HG03095 (cell line): ENCODE measurements at regions not wholly inside any gene's neighbourhood (a gene's known extent, or its start where the extent isn't known, plus 50 kb on each side); places are given as distances from the start of the nearest gene placed in this dataset.
"Not testable (repeated sequence)": the region's sequence is repeated elsewhere in the genome, so short reads cannot be mapped to it uniquely, and the experiment has no call there.

Experiments
- ATAC-seq: cut with Tn5 transposase; IDR thresholded peaks from one replicate; pipeline ENCODE4 v1.9.1; 2021; ENCODE audit warnings: moderate library complexity; ENCODE audit not compliant: unreplicated experiment

DNA sequence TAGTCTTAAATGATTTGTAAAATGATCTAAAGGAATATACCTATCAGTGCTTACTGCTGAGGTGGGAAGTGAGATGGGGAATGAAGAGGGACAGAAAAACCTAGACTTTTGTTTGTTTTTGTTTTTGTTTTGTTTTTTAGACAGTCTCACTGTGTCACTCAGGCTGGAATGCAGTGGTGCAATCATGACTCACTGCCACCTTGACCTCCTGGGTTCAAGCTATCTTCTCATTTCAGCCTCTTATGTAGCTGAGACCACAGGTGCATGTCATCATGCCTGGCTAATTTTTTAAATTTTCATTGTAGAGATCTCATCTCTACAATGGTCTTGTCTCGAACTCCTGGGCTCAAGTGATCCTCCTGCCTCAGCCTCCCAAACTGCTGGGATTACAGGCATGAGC is 116.4 kb upstream of the SEM1 start:
- ATAC-seq = no peak

DNA sequence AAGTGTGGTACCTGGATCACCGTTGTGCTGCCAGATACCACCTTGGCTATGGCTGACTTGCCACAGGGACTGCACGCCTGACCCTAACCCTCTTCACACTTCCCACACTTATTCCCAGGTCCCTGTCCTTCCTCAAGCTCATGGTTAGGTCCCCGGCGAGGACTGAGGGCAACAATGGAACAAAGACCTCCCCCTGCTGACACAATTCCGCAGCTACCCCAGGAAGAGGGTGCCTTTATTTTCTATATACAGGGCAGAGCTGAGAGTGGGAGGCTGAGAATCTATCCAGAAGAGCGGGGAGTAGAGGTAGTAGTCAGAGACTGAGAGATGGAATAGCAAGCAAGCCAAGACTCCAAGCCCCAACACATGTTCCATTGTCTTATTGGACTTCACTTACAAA is 118.1 kb upstream of the SEM1 start:
- no peak for ATAC-seq

DNA sequence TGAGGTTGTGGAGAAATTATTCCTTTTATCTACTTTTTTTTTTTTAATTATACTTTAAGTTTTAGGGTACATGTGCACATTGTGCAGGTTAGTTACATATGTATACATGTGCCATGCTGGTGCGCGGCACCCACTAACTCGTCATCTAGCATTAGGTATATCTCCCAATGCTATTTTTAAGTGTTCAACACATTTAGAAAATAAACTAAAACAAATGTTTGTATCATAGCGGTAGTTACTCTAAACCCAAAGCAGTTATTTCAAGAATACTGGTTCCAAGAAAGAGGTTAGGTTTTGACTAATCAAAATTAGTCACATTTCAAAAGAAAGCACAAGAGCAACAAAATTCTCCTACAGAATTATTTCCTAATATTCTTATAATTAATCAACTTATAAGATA is 119.5 kb upstream of the SEM1 start:
- ATAC-seq = not testable (repeated sequence)

DNA sequence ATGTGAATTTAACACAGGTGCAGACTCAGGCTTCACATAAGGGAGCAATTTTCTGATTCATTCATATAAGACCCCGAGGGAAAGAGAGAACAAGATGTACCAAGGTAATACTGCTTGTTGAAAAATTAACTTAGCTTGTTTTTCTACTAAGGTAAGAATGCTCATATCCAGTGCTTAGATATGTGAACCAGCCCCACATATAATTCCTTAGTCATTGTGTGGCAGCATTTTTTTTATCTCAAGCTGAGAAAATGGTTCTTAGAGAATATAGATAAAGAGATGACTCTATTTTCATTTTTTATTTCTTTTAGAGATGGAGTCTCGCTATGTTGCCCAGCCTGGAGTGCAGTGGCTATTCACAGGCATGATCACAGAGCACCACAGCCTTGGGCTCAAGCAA is 121.8 kb upstream of the SEM1 start:
- no peak for ATAC-seq

DNA sequence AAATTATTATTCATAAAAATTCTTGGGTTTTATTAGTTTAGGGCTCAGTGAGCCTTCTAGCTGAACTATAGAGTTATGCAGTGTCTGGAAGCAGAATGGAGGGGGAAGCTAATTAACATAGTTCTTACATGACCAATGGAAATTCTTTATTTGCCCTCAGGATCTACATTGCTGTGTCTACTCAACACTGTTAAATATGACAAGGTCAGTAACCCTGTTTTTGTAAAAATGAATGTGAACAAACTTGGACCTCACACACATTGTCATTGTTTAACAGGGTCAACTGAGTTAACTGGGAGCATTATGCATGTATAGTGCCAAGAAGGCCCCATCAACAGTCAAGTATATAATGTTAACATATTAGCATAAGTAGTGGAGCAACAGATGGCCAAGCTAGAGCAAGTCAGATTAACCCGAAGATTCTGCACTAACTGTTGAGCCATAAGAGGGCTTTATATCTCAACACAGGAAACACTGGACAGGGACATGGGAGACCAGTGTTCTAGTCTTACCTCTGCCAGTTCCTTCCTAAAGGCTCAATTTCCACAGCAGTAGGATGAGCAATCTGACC is 122.5 kb upstream of the SEM1 start:
- ATAC-seq = no peak

DNA sequence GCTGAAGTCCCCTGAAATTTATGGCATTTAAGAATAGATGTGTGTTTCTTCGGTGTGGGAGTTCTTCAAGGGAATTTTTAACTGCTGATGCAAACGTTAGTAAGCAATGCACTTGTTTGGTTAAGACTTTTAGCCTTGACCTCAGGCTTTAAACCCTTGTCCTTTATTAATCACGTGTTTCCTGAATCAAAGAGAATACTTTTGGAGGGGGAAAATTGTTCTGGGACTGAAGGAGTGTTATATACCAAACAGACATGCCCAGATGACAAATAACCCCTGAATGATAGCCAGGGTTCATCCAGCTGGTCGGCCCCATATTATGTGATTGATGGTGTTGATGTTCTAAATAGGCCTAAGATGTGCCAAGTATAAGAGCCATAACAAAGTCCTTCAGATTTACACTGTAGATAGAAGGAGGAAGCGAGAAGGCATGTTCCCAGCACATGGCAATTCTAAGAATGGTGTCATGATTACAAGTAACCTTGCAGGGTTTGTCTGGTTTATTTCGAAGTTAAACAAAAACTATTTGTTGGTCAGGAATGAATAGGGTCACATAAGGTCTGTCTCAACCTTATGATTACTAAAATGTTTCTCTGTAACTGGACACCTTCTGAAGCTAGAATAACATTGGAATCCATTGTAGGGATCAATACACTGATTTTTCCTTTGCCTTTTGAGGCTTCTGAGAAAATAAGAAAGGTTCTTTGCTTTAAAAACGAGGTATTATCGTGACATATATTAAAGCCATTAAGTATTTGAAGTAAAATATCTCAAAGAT is 124.2 kb upstream of the SEM1 start:
- no peak for ATAC-seq

DNA sequence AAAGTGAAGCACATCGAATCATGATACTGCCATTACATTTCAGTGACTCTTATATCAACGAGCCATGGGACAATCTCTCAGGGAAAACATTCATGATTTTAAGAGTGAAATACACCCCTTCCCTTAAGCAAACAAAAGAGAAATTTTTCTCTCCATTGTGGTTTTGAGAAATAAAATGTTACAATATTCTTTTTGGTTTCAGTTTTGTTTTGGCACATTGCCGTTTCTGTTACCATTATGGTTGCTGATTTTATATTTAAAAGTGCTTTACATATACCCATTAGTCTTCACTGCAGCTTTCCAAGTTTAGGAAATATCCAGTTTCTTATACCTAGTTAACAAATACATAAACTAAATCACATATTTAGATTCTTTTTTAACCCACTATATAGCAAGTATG is 126.8 kb upstream of the SEM1 start:
- ATAC-seq = no peak

DNA sequence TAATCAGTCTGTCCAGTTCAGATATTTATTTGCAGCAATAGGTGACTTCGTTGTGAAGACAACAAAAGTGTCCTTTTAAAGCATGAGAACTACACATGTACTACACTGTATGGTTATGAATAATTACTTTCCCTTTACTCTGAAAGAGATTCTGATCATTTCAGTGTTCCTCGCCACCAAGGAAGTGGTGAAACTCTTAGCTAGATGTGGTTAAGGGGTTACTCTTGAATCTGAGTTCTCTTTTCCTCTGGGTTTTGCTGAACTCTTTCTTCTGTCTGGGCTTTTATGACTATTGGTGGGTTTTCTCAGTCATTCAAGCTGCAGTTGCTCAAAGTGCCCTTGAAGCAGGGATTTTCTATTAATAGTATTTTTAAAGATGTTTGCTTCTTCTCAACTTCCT is 127.9 kb upstream of the SEM1 start:
- peak; percentile 99 for ATAC-seq

DNA sequence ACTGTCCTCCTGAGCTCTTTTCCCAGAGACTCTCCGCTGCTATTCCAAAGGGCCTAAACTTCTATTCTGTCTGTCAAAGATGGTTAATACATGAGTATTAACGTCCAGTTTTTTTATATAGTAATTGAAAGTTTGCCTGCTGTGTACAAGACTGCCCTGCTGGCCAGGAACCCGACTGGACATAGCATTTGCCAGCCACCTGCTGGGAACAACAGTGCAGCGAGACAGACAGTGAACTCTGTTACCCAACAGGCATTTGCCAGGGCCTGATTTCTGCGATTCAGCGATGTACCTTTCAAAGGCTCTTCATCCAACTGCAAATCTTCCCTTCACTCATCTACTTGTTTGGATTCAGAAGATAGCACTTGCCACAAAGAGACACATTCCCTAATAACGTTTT is 128.8 kb upstream of the SEM1 start:
- ATAC-seq = no peak

DNA sequence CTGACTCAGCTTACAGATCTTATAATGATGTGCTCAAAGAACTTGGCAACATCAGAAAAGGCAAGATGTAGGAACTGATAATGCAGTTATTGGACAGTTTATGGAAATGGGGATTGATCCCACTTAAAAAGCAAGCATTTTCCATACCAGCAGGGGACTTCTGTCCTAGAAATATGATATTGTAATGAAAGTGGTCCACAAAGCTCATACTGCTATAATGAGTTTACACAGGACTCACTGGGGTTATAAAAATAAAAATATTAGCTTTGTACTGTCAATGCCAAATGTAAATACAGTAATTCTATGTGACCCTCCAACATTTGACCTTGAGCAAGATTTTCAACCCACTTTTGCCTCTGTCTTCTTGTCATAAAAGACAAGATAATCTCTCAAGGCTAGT is 145.5 kb upstream of the SEM1 start:
- no peak for ATAC-seq

DNA sequence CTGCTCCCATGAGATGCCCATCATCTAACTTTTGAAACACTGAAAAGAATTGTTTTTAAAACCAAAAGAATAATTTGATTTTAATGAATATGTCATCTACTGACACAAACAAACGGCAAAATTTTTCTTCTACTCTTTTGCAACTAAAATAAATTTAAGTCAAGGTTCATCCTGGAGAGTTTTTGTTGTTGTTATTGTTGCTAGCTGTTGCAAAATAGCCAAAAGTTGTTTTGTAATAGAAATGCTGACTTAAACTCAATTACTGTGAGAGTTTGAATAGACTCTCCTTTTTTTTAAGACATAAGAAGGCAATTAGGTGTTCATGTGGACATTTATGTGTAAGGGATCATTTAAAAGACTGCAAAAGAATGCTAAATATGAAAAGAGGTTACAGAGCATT is 146.0 kb upstream of the SEM1 start:
- ATAC-seq = no peak

DNA sequence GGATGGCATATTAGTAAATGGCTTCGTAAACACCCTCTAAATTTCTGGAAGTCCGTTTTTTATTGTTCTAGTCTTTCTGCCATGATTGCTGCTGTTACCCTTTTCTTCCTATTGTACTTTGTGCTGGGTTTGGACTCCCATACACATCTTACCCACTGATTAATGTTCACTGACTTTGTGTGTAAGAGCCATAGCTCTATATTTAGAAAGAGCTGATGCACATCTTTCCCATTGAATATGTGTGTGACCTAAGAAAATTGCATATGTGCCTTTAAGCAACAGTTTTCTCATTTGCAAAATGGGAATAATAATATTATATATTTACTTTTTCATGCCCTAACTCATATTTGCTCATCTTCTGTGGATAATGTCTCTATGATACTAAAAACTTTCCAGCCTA is 135.8 kb upstream of the DLX6 start:
- no peak for ATAC-seq

DNA sequence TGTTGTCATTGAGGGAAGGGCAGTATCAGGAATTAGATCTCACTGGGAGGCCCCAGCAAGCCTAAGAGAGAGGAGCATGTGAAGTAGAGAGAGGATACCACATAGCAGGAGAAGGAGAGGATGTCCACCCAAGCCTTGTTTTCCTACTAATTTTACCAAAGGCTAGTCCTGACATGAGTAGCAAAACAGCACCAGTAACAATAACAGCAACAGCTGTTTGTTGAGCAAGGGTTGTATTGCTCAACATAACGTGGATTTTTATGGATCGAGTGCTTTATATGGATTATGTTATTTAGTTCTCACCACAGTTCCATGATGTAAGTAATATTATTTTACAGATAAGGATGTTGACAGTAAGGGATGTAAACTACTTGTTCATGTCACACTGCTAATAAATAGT is 135.2 kb upstream of the DLX6 start:
- ATAC-seq = no peak

DNA sequence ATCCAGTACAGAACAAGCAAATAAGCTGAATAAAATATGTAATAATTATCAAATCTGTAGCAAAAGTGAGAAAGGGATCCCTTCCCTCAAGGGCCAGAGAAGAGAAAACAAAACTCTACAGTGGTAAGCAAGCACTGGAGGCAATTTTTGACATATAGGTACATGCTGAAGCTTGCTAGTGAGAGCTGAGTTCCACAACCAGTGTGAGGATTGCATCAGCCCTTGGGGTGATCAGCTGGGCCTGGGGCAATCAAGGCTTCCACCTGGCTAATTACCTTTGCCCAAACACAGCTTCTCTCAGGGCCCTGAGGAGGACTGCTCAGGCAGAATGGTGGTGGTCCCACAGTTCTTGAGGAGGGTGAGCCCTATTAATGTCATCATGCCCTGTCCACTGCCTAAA is 134.4 kb upstream of the DLX6 start:
- no peak for ATAC-seq

DNA sequence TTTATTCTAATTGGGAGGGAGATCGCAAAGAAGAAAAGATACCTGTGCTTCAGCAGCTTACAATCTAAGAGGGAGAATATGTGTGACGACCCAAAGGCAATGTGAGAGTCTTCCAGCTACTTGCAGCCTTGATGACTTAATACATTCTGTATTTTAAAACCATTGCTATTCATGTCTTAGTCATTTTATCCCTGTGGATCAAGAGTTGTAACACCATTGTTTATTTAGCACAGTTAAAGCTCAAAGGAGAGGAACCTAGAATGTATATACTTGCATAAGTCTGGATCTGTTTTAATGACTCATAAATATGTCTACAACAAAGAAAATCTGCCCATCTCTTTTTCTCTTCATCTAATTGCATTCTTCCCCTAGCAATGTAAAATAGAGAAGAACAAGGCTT is 117.9 kb upstream of the DLX6 start:
- ATAC-seq = no peak

DNA sequence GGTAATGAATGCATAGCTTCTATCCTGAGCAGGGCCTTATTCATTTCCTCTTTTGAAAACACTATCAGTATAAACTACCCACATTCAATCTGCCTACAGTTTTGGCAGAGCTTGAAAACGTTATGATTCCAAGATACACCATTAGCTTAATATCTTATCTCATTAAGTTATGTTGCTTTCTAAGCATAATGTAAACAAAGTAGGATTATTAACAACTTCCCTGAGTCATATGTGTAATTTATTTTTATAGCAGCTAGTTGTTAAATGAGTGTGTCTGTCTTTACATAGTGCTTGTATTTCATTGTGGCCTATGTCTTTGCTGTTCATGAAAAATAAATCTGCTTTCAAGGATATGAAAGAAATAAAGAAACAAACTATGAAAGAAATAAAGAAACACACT is 106.2 kb upstream of the DLX6 start:
- no peak for ATAC-seq

DNA sequence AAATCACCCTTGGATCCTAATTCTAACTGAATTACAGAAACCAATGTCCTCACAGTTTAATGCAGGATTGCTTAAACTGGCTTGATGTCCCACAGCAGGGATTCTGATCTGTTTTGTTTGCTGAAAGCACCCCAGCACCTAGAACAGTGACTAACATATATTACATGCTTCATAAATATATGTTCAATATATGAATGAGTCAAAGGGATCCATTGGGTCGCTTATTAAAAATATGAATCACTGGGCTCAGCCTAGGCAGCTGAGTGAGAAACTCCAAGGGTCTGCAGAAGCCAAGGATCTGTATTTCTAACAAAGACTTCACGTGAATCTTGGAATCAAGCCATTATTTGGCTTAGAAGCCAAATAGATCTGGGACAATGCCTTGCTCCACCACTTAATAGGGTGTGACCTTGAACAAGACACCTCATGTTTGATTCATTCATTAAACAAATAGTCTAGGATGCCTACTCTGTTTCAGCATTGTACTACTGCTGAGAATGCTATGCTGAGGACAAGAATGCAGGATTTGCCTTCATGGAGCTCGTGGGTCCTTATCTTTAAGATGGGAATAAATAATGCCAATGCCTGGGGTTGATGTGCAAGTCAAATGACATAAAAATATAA is 103.4 kb upstream of the DLX6 start:
- ATAC-seq = no peak

DNA sequence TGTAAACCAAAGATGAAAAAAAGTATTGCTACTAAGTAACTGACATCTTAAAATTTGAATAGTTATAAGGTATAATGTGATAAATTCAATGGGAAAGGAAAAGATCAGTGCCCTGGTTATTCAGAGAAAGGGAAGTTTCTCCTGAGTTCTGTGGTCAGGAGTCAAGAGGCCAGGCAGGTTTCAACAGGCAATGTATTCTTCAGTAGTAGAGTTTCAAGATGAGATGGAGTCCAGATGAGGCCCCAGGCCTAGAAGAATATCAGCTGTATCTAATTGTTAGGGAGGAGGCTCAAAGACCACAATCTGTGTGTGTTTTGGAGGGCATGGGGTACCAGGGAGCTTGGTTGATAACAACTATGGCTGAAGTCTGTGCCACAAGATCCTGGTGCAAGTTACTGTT is 101.4 kb upstream of the DLX6 start:
- ATAC-seq = no peak

DNA sequence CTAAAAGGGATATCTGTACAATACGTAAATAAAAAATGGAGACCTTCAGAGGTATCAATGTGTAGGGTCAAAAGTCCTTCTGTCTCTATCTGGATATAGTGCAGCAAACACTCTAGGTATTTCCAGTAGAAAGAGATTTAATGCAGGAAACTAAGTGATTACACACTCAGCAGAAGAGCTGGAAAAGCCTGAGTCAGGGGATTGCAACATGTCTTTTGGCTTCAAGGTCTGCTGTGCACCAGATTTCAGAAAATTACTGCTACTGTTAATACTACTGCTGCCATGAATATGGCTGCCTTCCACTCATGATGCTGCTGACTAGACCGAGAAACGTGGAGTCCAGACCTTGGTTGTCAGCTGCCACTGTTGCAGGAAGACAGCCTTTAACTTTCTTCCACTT is 94.9 kb upstream of the DLX6 start:
- no peak for ATAC-seq

DNA sequence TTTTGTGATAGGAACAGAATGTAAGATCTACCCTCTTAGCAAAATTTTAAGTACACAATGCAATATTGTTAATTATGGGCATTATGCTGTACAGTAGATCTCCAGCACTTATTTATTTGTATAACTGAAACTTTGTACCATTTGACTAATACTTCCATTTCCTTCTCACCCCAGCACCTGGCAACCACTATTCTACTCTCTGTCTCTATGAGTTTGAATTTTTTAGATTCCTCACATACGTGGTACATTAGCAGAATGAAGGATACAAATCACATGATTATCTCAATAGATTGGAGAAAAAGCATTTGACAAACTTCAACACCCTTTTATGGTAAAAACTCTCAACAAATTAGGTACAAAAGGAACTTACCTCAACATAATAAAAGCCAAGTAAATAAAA is 90.3 kb upstream of the DLX6 start:
- ATAC-seq = no peak

DNA sequence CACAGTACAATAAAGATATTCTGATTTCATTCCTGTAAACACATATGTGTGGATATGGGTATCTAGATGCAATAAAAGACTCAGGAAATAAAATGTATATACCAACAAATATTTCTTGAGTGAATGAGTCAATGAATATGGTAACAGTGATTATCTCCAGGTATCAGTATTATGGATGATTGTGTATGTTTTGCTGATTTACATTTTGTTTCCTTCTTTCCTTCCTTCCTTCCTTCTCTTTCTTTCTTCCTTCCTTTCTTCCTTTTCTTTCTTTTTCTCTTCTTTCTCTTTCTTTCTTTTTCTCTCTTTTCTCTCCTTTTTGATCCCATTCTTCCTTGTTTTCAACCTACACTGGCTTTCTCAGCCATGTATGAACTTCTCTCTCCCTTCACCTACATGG is 85.3 kb upstream of the DLX6 start:
- ATAC-seq = no peak

DNA sequence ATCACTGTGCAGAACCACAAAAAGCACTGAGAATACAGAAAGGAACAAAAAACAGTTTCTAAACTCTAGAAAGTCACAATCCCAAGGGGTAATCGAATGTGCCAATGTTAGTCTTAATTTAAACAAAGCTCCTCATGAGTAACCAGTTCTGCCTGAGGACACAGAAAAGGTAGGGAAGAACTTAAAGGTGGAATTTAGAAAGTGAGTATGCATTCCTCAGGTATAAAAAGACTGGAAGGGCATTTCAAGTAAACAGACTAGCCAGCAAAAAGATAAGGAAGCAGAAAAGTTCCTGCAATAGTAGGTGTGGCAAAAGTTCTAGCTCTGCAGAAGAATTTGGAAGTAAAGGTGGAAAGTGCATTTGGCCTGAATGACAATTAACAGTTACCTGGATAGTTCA is 84.6 kb upstream of the DLX6 start:
- ATAC-seq = no peak

DNA sequence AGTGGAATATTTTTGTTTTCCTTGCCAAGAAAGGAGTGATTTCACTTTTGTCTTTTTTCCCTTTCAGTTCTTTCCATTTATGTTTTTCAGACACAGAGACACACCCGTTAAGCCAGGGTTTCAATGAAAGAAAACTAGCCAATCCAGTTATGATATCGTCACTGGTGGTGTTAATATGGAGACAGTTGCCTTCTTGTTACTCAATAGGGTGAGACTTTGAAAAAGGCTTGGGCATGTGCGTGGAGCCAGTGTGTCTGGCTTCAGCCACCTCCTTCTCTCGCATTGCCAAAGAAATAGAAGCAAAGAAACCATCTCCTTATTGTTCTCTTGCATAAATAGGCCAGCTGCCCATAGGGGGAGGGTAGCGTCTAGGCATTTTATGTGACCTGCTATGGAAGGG is 84.1 kb upstream of the DLX6 start:
- ATAC-seq = no peak
